ENCODE measurements at regions not wholly inside any gene's neighbourhood (a gene's known extent, or its start where the extent isn't known, plus 50 kb on each side); places are given as distances from the start of the nearest gene placed in this dataset.

DNA sequence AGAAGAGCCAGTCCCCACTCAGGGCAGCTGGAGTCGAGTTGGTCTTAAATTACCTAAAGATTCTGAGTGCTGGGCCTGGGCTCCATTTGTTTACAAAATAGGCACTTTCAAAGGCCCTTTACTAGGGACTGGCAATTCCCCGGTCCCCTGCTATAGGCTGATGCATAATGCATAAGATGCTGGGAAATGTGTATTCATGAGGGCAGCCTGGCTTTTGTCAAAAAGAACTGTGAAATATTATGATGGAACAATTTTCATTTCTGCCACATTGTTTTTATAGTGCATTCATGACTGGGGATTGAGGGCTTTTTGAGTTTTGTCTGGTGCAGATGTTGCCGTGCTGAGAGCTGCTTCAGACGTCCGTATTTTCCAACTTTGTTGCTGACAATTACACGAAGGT is 617.0 kb upstream of the CDH5 start:
- TF ChIP-seq TAF1 (IDR thresholded peaks at IDR 0.05; ENCODE audit: low read depth) (no peak), TEAD4 (IDR thresholded peaks at IDR 0.05) (no peak)
- TF ChIP-seq, protein P1, sequence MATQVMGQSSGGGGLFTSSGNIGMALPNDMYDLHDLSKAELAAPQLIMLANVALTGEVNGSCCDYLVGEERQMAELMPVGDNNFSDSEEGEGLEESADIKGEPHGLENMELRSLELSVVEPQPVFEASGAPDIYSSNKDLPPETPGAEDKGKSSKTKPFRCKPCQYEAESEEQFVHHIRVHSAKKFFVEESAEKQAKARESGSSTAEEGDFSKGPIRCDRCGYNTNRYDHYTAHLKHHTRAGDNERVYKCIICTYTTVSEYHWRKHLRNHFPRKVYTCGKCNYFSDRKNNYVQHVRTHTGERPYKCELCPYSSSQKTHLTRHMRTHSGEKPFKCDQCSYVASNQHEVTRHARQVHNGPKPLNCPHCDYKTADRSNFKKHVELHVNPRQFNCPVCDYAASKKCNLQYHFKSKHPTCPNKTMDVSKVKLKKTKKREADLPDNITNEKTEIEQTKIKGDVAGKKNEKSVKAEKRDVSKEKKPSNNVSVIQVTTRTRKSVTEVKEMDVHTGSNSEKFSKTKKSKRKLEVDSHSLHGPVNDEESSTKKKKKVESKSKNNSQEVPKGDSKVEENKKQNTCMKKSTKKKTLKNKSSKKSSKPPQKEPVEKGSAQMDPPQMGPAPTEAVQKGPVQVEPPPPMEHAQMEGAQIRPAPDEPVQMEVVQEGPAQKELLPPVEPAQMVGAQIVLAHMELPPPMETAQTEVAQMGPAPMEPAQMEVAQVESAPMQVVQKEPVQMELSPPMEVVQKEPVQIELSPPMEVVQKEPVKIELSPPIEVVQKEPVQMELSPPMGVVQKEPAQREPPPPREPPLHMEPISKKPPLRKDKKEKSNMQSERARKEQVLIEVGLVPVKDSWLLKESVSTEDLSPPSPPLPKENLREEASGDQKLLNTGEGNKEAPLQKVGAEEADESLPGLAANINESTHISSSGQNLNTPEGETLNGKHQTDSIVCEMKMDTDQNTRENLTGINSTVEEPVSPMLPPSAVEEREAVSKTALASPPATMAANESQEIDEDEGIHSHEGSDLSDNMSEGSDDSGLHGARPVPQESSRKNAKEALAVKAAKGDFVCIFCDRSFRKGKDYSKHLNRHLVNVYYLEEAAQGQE (IDR thresholded peaks at IDR 0.05; ENCODE audit: low read depth) = no peak
- TF ChIP-seq, protein P2, sequence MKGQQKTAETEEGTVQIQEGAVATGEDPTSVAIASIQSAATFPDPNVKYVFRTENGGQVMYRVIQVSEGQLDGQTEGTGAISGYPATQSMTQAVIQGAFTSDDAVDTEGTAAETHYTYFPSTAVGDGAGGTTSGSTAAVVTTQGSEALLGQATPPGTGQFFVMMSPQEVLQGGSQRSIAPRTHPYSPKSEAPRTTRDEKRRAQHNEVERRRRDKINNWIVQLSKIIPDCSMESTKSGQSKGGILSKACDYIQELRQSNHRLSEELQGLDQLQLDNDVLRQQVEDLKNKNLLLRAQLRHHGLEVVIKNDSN (IDR thresholded peaks at IDR 0.05) = no peak

DNA sequence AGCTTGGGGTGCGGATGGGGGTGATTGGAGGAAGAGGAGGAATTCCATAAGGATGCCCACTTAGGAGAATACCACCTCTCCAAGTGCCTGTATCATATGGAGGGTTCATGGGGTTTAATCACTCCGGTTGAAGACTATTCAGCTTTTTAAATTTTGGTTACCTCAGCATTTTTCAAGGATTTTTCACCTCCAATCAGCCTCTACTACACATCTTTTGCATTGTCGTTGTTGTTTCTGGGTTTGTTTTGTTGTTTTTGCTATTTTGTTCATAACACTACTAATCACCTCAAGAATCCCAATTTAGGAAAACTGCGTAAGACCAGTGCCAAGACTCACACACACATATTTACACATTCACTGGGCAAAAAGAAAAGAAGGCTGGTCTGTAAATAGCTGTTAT is 619.5 kb upstream of the CDH5 start:
- TF ChIP-seq TEAD4 (IDR thresholded peaks at IDR 0.05) = no peak
- TF ChIP-seq, protein P2 (IDR thresholded peaks at IDR 0.05) = no peak
- no peak for TF ChIP-seq TCF12 (IDR thresholded peaks at IDR 0.05; ENCODE audit: low read depth)
- no peak for TF ChIP-seq TAF1 (IDR thresholded peaks at IDR 0.05; ENCODE audit: low read depth)

DNA sequence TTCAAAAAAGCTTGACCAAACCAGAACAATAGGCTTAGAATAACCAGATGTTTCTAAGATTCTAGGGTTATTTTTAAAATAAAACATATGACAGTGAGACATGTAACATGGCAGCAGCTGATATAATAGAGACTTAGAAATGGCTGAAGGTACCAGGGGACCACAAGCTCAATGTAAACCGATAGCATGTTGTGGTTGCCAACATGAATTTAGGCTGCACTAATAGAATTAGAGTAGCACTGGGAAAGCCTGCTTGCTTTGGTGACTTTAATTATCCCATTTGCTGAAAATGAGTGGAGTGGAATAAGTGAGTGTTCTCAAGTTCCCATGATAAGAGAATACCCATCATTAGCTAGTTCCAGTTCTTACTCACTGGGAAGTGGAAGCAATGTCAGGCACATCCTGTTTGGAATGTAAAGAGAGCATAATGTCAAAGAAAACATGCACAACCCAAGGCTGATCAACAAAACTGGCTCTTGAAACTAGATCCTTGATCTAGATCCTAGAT is 621.2 kb upstream of the CDH5 start:
- TF ChIP-seq EGR1 (IDR thresholded peaks at IDR 0.05) (no peak), CEBPB (IDR thresholded peaks at IDR 0.05) (no peak), TCF12 (IDR thresholded peaks at IDR 0.05; ENCODE audit: low read depth) (no peak)
- TF ChIP-seq, protein P2 (IDR thresholded peaks at IDR 0.05) = no peak
- TF ChIP-seq, protein P3, sequence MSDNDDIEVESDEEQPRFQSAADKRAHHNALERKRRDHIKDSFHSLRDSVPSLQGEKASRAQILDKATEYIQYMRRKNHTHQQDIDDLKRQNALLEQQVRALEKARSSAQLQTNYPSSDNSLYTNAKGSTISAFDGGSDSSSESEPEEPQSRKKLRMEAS (IDR thresholded peaks at IDR 0.05) = no peak

DNA sequence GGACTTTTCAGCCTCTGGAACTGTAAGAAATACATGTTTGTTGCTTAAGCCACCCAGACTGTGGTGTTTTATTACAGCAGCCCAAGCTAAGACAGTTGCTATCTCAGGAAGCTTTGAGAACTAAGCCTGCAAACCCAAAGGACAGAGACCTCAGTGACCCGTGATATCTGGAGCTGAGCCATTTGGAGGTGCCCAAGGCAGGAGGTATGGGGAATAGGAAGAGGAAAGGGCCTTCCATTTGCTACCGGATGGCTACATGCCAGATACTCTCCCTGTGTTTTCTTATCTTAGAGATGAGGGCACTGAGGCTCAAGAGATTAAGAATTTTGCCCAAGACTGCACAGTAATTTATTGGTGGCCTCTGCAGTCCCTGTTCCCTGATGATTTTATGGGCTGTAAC is 622.1 kb upstream of the CDH5 start:
- TF ChIP-seq YY1 (IDR thresholded peaks at IDR 0.05; ENCODE audit: low read depth) (no peak), TEAD4 (IDR thresholded peaks at IDR 0.05) (no peak), RAD21 (IDR thresholded peaks at IDR 0.05; ENCODE audit: low read depth) (no peak), ZBTB7A (IDR thresholded peaks at IDR 0.05; ENCODE audit: low read depth) (no peak), TAF1 (IDR thresholded peaks at IDR 0.05; ENCODE audit: low read depth) (no peak), FOXM1 (IDR thresholded peaks at IDR 0.05; ENCODE audit: borderline replicate concordance, low read depth) (no peak)
- TF ChIP-seq, protein P2 (IDR thresholded peaks at IDR 0.05) = no peak
- TF ChIP-seq, protein P3 (IDR thresholded peaks at IDR 0.05) = no peak

DNA sequence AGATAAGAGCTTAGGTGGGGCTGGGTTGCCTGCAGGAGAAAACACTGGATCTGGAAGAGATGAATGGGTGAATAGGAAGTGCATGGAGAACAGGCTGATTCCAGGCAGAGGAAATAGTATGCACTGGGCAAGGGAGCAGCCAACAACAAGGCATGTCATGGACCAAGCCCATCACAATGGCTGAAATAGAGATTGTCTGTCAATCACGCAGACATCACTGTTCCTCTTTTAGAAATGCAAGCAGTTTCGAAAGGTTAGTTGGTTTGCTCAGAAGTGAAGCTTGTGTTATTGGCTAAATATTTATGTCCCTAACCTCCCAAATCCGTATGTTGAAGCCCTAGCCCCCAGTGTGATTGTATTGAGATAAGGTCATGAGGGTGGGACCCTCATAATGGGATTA is 621.7 kb upstream of the CDH11 start:
- TF ChIP-seq TEAD4 (IDR thresholded peaks at IDR 0.05) = no peak

DNA sequence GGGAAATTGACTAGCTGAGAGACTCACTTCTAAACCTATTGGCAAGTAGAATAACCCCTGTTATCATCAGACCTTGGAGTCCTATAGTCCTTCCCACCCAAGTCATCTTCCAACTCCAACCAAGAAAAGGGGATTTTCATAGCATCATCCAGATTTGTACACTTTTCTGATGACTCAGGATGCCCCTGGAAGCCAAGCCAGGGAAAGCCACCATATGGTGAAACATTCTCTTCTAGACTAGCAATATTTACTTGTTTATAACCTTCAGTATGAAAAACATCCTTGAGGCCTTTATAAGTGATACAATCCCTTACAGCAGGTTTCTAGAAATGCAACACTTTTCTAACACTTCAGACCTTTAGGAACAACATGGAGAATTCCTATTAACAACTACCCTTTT is 618.8 kb upstream of the CDH11 start:
- no peak for TF ChIP-seq RAD21 (IDR thresholded peaks at IDR 0.05; ENCODE audit: low read depth)
- TF ChIP-seq YY1 (IDR thresholded peaks at IDR 0.05; ENCODE audit: low read depth) = no peak
- TF ChIP-seq TCF12 (IDR thresholded peaks at IDR 0.05; ENCODE audit: low read depth) = no peak
- TF ChIP-seq EP300 (IDR thresholded peaks at IDR 0.05; ENCODE audit: borderline replicate concordance) = no peak

DNA sequence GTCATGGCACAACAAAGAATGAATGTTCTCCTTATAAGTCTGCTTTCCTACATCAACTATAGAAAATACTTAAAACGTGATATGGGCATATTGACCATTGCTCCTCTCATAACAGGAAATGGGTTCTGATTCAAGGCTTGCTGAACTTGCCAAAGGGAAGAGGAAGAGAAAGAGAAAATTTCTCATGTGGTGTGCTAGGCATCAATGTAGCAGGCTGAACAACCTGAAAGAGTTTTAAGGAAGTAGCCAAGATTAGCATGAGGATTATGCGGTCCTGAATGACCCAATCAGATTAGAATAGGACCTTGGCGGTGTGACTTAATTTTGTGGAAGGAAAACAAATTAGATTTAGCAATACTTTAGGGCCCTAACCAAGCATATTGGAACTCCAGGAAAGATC is 617.7 kb upstream of the CDH11 start:
- no peak for TF ChIP-seq EGR1 (IDR thresholded peaks at IDR 0.05)
- no peak for TF ChIP-seq TEAD4 (IDR thresholded peaks at IDR 0.05)
- no peak for TF ChIP-seq EP300 (IDR thresholded peaks at IDR 0.05; ENCODE audit: borderline replicate concordance)
- TF ChIP-seq RAD21 (IDR thresholded peaks at IDR 0.05; ENCODE audit: low read depth) = no peak
- TF ChIP-seq, protein P2 (IDR thresholded peaks at IDR 0.05) = no peak
- no peak for TF ChIP-seq YY1 (IDR thresholded peaks at IDR 0.05; ENCODE audit: low read depth)
- TF ChIP-seq NFIC (IDR thresholded peaks at IDR 0.05) = no peak
- no peak for TF ChIP-seq TCF12 (IDR thresholded peaks at IDR 0.05; ENCODE audit: low read depth)
- TF ChIP-seq, protein P1 (IDR thresholded peaks at IDR 0.05; ENCODE audit: low read depth) = no peak
- no peak for TF ChIP-seq CREB1 (IDR thresholded peaks at IDR 0.05; ENCODE audit: low read depth)

Measured in Ishikawa (cell line).